GM04503 (cell line): ENCODE measurements at regions not wholly inside any gene's neighbourhood (a gene's known extent, or its start where the extent isn't known, plus 50 kb on each side); places are given as distances from the start of the nearest gene placed in this dataset.

Source experiments
- DNase-seq: peaks from one replicate; pipeline ENCODE4 v3.0.0-alpha.2; 2012; ENCODE audit warnings: low read depth

- no peak for DNase-seq
Observed at GRCh38 chr1:57799490-57800115, 375.7 kb upstream of the DAB1 start.

- no peak for DNase-seq
Observed at GRCh38 chr1:57798543-57798942, 374.7 kb upstream of the DAB1 start.

- no peak for DNase-seq
Observed at GRCh38 chr1:57797084-57797483, 373.2 kb upstream of the DAB1 start.

- no peak for DNase-seq
Observed at GRCh38 chr1:57796616-57797015, 372.8 kb upstream of the DAB1 start.

- no peak for DNase-seq
Observed at GRCh38 chr1:57795886-57796285, 372.0 kb upstream of the DAB1 start.

- no peak for DNase-seq
Observed at GRCh38 chr1:57794078-57794477, 370.2 kb upstream of the DAB1 start.

- DNase-seq: no peak
Observed at GRCh38 chr1:57791497-57791896, 367.6 kb upstream of the DAB1 start.

GRCh38 chr1:57789936-57790335 lies 366.1 kb upstream of the DAB1 start:
- DNase-seq: no peak

- DNase-seq: no peak
Observed at GRCh38 chr1:57788313-57788712, 364.5 kb upstream of the DAB1 start.

- no peak for DNase-seq
Observed at GRCh38 chr1:57784356-57784755, 360.5 kb upstream of the DAB1 start.

GRCh38 chr1:57782357-57782756 lies 358.5 kb upstream of the DAB1 start:
- no peak for DNase-seq

GRCh38 chr1:57772580-57773195 lies 348.8 kb upstream of the DAB1 start:
- DNase-seq: no peak

- no peak for DNase-seq
Observed at GRCh38 chr1:57770772-57771171, 346.9 kb upstream of the DAB1 start.

- no peak for DNase-seq
Observed at GRCh38 chr1:57770236-57770635, 346.4 kb upstream of the DAB1 start.

GRCh38 chr1:57761628-57762027 lies 337.8 kb upstream of the DAB1 start:
- no peak for DNase-seq

- DNase-seq: no peak
Observed at GRCh38 chr1:57752843-57753242, 329.0 kb upstream of the DAB1 start.

GRCh38 chr1:57748719-57749118 lies 324.9 kb upstream of the DAB1 start:
- no peak for DNase-seq

GRCh38 chr1:57747818-57748217 lies 324.0 kb upstream of the DAB1 start:
- no peak for DNase-seq

GRCh38 chr1:57741521-57741920 lies 317.7 kb upstream of the DAB1 start:
- DNase-seq: no peak

GRCh38 chr1:57736940-57737339 lies 313.1 kb upstream of the DAB1 start:
- DNase-seq: no peak

- no peak for DNase-seq
Observed at GRCh38 chr1:57729181-57729580, 305.3 kb upstream of the DAB1 start.

GRCh38 chr1:57727121-57727520 lies 303.3 kb upstream of the DAB1 start:
- DNase-seq: no peak

GRCh38 chr1:57725318-57725717 lies 301.5 kb upstream of the DAB1 start:
- no peak for DNase-seq

GRCh38 chr1:57724535-57724934 lies 300.7 kb upstream of the DAB1 start:
- DNase-seq: no peak
